ENCODE measurements at regions not wholly inside any gene's neighbourhood (a gene's known extent, or its start where the extent isn't known, plus 50 kb on each side); places are given as distances from the start of the nearest gene placed in this dataset.

DNA sequence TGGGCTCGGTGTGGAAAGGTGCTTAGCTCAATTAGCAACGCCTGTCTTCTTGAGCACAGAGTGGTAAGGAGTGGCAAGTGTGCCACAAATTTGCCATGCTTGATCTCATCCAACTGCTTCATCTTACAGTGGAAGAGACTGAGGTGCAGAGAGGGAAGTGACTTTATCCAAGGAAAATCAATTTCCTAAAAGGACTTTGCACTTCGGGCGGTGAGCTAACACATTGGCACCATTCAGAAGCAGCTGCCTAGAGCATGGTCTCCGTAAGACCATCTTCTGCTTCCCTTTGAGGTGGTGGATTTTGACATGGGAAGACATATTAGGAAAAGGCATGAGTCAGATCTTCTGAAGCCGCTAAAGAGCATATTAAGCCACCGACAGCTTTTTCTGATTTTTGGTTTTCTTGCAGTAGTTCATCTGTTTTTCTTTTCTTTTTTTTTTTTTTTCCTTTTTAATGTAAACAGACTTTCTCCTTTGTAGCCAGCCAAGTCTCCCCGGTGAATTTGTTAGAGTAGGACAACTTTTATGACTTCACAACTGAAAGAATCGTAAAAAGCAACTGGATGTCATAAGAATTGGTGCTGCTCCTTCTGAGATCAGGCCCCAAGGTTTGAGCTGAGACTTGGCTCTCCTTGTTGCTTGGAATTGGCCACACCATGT, 273.2 kb downstream of the CDC5L start:
- no peaks in the 10 kb centered on the region for H3K79me2 ChIP-seq (ENCODE audit: insufficient read depth)
- H2AFZ ChIP-seq (ENCODE audit: low read depth), result no peak overlapping the region; the same call in 1 of the 2 replicates
- no peak overlapping the region for H3K4me3 ChIP-seq (ENCODE audit: low read depth in 2 of 2, low read length in 1 of 2)
- 90% methylated on average over 9 of the region's 9 CpGs for WGBS (ENCODE audit: low lambda C conversion rate)
- no peaks in the 10 kb centered on the region for H3K27me3 ChIP-seq (ENCODE audit: insufficient read depth)
- H3K27ac ChIP-seq (ENCODE audit: low read depth in 2 of 2, low read length in 1 of 2), result peak overlapping the region; percentile 65 to 79; a peak in 3 of 4 replicates
- CTCF ChIA-PET, result interaction anchor here (1.9 to 2.0 kb wide), 2 partner anchors 185 to 1054 kb away, joined by 5 read pairs; no protein-coding TSS in a partner anchor
- no peak for TF ChIP-seq MXI1 (IDR thresholded peaks at IDR 0.05; ENCODE audit: low read depth, low read length)
- TF ChIP-seq MAX (IDR thresholded peaks at IDR 0.05; ENCODE audit: low read depth), result no peak
- H3K4me1 ChIP-seq (ENCODE audit: control insufficient read depth in 1 of 2, insufficient read depth in 2 of 2, low read depth in 1 of 2, low read length in 1 of 2), result peaks cover 37 to 52% of the 10 kb centered on the region in 2 experiments
- no peak for DNase-seq
- no peaks in the 10 kb centered on the region for H3K36me3 ChIP-seq (replicated peaks in 1 of 2; ENCODE audit: control insufficient read depth in 1 of 2, insufficient read depth in 2 of 2, low read length in 1 of 2)
- H3K9me2 ChIP-seq, result no peaks in the 10 kb centered on the region
- peak overlapping the region; percentile 41; the same call in 1 of the 2 replicates for H3K4me2 ChIP-seq
- POLR2A ChIA-PET, result no interaction called here
- no peaks in the 10 kb centered on the region for H4K20me1 ChIP-seq (ENCODE audit: insufficient read depth)
- H3F3A ChIP-seq (replicated peaks; ENCODE audit: insufficient read depth), result peaks cover 18% of the 10 kb centered on the region
- H3K9ac ChIP-seq, result peak overlapping the region; percentile 16; the same call in 1 of the 2 replicates
- H3K9me3 ChIP-seq, result no peaks in the 10 kb centered on the region

GRCh38 chr6:44661221-44662008, 273.9 kb downstream of the CDC5L start:
- peaks cover 40 to 58% of the 10 kb centered on the region in 2 experiments for H3K4me1 ChIP-seq (ENCODE audit: control insufficient read depth in 1 of 2, insufficient read depth in 2 of 2, low read depth in 1 of 2, low read length in 1 of 2)
- no peaks in the 10 kb centered on the region for H3K36me3 ChIP-seq (replicated peaks in 1 of 2; ENCODE audit: control insufficient read depth in 1 of 2, insufficient read depth in 2 of 2, low read length in 1 of 2)
- peak overlapping the region; percentile 16; the same call in 1 of the 2 replicates for H3K9ac ChIP-seq
- no peaks in the 10 kb centered on the region for H3K9me3 ChIP-seq
- H3K27ac ChIP-seq (ENCODE audit: low read depth in 2 of 2, low read length in 1 of 2), result peak overlapping the region; percentile 79 to 84; a peak in 3 of 4 replicates
- H3F3A ChIP-seq (replicated peaks; ENCODE audit: insufficient read depth), result peaks cover 18% of the 10 kb centered on the region
- peak overlapping the region; percentile 41; the same call in 1 of the 2 replicates for H3K4me2 ChIP-seq
- ChIA-PET POLR2A (no interaction called here), CTCF (interaction anchor here (2.0 kb wide), 1 partner anchor 186 kb away, joined by 5 read pairs; no protein-coding TSS in a partner anchor)
- no peak overlapping the region for H3K4me3 ChIP-seq (ENCODE audit: low read depth in 2 of 2, low read length in 1 of 2)
- DNase-seq, result no peak
- no peak overlapping the region for H2AFZ ChIP-seq (ENCODE audit: low read depth)
- WGBS (ENCODE audit: low lambda C conversion rate), result 45% methylated on average over 7 of the region's 7 CpGs
- H3K9me2 ChIP-seq, result no peaks in the 10 kb centered on the region
- no peaks in the 10 kb centered on the region for H4K20me1 ChIP-seq (ENCODE audit: insufficient read depth)
- H3K79me2 ChIP-seq (ENCODE audit: insufficient read depth), result no peaks in the 10 kb centered on the region
- H3K27me3 ChIP-seq (ENCODE audit: insufficient read depth), result no peaks in the 10 kb centered on the region
- TF ChIP-seq EZH2phosphoT487 (IDR thresholded peaks at IDR 0.05; ENCODE audit: borderline replicate concordance, low read depth) (no peak), MXI1 (IDR thresholded peaks at IDR 0.05; ENCODE audit: low read depth, low read length) (no peak), RCOR1 (IDR thresholded peaks at IDR 0.05; ENCODE audit: low read length) (peak; percentile 59; the same call in 1 of the 2 replicates), NFIC (IDR thresholded peaks at IDR 0.05; ENCODE audit: borderline replicate concordance) (peak; percentile 90), EP300 (IDR thresholded peaks at IDR 0.05; ENCODE audit: borderline replicate concordance in 1 of 2, low read depth in 1 of 2, low read length in 1 of 2) (peak; percentile 72 to 98), TAF1 (IDR thresholded peaks at IDR 0.05; ENCODE audit: borderline replicate concordance, low read depth, low read length) (no peak), RXRA (IDR thresholded peaks at IDR 0.05; ENCODE audit: borderline replicate concordance, low read depth) (peak; percentile 92), GABPA (IDR thresholded peaks at IDR 0.05; ENCODE audit: low read depth) (no peak), TEAD4 (IDR thresholded peaks at IDR 0.05; ENCODE audit: borderline replicate concordance, insufficient read depth) (peak; percentile 93), MEF2A (IDR thresholded peaks at IDR 0.05; ENCODE audit: borderline replicate concordance, low read depth) (no peak), GATA2 (CRISPR knock-in tag; IDR thresholded peaks at IDR 0.05) (no peak), TCF12 (IDR thresholded peaks at IDR 0.05) (peak; percentile 99), USF1 (IDR thresholded peaks at IDR 0.05; ENCODE audit: borderline replicate concordance, low read depth) (no peak), RFX5 (IDR thresholded peaks at IDR 0.05; ENCODE audit: low read length) (no peak)
- TF ChIP-seq, protein P1, sequence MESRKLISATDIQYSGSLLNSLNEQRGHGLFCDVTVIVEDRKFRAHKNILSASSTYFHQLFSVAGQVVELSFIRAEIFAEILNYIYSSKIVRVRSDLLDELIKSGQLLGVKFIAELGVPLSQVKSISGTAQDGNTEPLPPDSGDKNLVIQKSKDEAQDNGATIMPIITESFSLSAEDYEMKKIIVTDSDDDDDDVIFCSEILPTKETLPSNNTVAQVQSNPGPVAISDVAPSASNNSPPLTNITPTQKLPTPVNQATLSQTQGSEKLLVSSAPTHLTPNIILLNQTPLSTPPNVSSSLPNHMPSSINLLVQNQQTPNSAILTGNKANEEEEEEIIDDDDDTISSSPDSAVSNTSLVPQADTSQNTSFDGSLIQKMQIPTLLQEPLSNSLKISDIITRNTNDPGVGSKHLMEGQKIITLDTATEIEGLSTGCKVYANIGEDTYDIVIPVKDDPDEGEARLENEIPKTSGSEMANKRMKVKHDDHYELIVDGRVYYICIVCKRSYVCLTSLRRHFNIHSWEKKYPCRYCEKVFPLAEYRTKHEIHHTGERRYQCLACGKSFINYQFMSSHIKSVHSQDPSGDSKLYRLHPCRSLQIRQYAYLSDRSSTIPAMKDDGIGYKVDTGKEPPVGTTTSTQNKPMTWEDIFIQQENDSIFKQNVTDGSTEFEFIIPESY (IDR thresholded peaks at IDR 0.05; ENCODE audit: borderline replicate concordance, low read depth), result peak; percentile 72; the same call in 1 of the 2 replicates
- TF ChIP-seq, protein P2, sequence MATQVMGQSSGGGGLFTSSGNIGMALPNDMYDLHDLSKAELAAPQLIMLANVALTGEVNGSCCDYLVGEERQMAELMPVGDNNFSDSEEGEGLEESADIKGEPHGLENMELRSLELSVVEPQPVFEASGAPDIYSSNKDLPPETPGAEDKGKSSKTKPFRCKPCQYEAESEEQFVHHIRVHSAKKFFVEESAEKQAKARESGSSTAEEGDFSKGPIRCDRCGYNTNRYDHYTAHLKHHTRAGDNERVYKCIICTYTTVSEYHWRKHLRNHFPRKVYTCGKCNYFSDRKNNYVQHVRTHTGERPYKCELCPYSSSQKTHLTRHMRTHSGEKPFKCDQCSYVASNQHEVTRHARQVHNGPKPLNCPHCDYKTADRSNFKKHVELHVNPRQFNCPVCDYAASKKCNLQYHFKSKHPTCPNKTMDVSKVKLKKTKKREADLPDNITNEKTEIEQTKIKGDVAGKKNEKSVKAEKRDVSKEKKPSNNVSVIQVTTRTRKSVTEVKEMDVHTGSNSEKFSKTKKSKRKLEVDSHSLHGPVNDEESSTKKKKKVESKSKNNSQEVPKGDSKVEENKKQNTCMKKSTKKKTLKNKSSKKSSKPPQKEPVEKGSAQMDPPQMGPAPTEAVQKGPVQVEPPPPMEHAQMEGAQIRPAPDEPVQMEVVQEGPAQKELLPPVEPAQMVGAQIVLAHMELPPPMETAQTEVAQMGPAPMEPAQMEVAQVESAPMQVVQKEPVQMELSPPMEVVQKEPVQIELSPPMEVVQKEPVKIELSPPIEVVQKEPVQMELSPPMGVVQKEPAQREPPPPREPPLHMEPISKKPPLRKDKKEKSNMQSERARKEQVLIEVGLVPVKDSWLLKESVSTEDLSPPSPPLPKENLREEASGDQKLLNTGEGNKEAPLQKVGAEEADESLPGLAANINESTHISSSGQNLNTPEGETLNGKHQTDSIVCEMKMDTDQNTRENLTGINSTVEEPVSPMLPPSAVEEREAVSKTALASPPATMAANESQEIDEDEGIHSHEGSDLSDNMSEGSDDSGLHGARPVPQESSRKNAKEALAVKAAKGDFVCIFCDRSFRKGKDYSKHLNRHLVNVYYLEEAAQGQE (IDR thresholded peaks at IDR 0.05; ENCODE audit: low read depth, low read length), result 0 out of 2 replicates have a peak, but pooled peaks have one; percentile 41

All from SK-N-SH (cell line).